ENCODE measurements at regions not wholly inside any gene's neighbourhood (a gene's known extent, or its start where the extent isn't known, plus 50 kb on each side); places are given as distances from the start of the nearest gene placed in this dataset.

DNA sequence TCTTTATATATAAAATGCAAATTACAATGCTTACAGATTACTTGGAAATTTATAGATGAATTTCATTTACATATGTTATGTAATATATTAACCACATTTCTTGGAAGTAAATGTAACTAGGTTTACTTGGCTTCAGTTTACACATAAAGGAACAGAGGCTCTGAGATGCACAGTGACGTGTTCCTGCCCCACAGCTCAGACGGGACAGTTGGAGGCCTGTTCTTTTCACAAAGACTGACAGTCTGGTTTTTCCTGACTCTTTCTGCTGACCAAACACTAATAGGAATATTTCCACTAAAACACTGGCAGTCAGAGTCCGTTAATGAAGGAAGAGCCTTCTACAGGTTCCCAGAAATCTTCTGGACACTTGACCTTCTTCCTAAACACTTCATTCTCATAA, 336.1 kb downstream of the MFSD1 start:
- no peak for DNase-seq

DNA sequence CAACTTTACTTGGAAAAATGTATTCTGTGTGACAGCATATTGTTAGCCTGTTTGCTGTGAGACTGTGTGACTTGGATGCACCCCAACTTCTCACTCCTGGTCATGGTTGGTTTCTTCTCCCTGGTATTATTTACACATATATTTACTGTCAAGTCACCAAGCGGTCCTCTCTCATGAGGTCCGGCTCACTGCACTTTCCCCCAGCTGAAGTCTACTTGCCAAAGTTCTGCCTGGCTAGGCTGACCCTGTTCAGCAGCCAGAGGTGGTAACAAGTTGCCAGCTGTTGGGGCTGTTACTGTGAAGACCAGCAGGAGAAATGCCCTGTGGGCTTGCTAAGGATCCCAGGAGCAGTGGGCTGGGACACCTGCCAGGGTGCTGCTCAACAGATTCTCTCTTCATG, 337.5 kb downstream of the MFSD1 start:
- DNase-seq, result no peak

DNA sequence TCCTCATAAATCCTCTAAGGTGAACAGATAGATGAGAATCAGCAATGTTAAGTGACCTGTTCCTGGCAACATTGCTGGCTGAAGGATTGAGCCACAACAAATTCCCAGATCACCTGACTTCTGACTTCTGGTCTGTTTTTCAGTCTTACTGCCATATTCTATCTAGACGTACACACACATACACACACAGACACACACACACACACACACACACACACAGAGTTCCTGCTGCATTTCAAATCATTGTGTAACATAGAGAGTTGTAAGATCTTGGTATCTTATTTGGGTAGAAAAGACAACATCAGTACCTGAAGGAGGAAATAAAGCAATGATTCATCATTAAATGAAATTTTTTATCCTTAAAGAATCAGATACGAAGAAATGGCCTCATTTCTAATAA, 342.6 kb downstream of the MFSD1 start:
- DNase-seq, result no peak

DNA sequence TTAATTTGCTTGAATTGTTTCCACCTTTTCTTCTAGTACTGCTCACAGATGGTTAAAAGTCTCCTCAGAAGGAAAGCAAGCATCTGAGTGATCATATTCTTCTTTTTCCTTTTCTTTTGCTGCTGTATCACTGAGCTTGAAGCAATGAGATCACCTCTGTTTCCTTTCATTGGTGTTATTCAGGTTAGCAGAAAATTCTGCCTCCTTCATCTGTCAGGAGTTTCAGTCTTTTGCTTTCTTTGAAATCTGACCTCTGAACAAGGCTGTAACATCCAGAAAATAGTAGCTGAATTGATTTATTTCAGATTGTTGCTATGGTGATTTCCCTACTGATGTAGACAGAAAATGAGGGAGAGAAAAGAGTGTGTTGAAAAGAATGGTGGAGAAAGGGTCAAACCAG, 343.0 kb downstream of the MFSD1 start:
- no peak for DNase-seq

DNA sequence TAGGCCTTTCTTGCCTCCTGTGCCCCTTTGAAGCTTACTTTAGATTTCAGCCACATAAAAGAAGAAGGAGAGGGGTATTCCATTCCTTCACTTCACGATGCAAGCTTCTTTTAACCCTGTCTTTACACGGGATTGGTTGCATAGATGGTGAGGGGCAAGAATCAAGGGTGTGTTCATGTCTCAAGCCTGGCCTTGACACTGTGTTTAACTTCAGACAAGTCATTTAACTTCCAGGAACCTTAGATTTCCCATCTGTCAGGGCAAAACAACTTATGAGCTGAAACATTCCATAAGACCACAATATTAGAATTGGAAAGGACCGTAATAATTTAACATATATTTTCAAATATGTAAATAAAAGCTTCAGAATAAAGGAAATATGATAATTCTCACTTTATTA, 344.5 kb downstream of the MFSD1 start:
- DNase-seq, result no peak

DNA sequence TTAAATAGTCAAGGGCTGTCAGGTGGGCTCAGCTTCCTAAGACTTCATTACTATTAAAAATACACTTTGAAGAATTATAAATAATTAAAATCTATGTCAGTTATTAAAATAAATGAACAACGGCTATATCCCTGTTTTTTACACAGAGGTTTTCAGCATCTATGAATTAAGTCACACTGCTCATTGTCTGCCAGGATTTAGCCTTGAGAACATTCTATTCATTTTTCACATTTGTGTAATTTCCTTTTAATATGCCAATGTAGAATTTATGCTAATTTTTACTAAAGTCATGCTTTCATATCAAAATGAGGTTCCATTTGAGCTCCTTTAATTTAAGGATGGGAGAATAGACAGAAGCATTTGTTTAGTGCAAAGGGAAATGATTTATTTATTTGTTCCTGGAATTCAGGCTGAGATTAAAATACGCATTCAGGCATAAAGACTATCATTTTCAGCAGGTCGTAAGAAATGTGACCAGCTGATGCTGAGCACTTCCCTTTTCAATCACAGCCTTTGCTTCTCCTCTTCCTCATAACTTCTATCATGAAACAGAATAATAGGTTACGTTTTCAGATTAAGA, 345.1 kb downstream of the MFSD1 start:
- DNase-seq, result no peak

DNA sequence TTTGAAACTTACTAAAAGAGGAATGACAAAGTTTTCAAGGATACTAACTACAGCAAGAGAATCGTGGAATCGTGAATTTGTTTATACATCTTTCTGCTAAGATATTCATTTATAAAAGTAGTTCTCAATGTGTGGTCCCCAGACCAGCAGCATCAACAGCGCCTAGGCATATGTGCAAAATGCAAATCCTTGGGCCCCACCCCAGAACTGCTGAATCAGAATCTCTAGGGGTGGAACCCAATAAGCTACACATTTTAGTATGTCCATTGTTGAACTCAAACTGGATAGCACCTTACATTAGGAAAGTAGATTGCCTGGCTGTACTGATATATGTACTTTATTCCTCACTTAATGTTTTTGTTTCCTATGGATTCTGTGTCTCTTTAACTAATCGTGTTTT, 346.0 kb downstream of the MFSD1 start:
- DNase-seq, result no peak

DNA sequence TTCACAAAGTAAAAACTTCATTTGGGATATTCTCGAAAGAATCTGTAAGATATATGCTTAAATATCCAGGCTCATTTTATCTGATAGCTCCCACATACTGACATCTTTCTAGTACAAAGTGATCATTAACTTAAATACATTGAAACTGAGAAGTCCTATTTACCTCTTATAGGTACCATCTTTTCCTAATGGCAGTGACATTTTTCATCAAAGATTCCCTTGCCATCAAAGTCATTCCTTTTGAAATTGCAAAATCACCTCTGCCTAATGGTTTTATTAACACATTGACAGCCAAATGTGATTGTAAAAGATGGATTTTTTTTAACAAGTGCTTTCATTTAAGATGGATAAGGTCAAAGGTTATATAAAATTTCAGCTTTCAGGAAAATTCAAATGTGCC, 346.6 kb downstream of the MFSD1 start:
- DNase-seq, result no peak

DNA sequence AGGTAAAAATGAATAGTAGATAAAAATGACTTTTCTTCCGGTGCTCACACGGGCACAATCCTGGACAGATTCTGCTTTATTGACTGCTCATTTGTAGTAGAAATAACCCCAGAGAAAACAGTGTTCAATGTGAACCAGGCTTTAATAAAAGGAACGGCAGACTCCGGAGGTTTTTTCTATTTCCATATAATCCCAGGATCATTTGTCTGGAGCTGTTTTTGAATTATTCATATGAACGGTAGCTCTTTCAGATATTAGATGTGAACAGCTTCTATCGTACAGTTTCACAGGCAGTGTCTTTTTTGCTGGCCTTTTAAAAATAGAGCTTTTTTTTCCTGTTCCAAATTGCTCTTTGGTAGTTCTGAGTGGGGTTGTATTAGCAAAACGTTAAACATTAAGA, 347.3 kb downstream of the MFSD1 start:
- no peak for DNase-seq

DNA sequence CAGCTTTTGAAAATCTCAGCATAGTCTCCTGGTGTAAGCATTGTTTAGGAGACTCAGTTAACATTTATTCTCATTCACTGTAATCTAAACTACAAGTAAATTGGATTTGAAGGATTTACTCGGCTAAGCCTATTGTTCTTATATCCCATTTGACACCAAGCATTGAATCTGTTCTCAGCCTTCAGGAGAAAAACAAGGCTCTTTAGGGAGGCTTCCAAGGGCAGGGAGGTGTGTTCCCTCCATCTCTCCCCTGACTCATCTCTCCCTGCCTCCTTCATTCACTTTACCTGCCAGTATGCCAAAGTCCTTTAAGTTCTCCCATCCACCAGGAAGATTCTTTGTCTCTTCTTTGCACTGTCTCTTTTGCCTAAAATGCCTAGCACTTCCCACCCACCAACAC, 347.8 kb downstream of the MFSD1 start:
- DNase-seq, result no peak

DNA sequence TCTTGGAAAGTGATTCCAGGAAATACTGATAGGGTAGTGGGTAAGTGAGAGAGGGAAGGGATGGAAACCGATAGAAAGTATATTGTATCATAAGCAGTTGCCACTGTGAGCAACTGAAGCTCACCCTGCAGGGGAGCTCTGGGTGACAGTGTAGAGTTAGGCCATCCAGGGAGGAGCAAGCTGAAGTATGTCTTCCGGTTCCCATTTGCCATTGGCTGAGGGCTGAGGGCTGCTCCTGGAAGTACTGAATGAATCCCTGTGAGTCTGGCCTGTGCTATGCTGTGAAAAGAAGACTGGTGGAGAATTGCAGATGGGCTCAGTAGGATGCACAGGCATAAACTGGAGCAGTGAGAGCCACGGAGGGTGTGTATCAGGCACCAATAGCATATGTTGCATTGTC, 348.3 kb downstream of the MFSD1 start:
- DNase-seq, result no peak

DNA sequence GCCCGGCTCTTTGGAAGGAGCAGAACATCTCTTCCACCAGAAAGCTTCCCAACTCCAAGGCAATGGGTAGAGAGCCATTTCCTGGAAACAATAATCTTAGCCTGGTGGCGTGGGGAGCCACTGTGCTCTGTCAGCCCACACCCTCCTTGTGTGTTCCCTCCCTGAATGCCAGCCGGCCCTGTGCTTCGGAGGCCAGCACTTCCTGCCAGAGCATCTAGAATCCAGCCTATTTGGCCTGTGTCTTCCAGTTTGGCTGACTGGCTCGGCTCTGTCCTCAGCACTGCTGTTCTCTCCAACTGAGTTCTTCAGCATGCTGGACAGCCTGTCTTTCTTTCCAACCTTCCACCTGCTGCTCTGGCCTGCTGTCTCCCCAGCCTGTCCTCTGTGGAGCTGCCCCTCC, 349.3 kb downstream of the MFSD1 start:
- no peak for DNase-seq

DNA sequence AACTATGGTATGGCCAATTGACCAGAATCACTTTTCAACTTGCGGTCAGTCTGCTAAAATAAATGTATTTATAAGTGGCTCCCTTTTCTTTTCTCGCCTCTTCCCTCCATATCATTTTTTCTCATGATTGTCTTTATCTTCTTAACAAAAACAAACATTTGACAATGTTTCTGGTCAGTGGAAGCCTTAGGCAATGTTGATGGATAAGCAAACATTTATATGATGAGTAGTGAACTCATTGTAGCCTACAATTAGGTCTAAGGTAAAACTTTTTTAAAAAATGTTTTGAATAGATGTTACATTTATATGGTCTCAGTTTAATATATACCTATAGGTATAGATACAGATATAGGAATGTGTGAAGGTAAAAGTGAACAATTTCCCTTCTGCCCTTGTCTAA, 355.4 kb downstream of the MFSD1 start:
- no peak for DNase-seq

DNA sequence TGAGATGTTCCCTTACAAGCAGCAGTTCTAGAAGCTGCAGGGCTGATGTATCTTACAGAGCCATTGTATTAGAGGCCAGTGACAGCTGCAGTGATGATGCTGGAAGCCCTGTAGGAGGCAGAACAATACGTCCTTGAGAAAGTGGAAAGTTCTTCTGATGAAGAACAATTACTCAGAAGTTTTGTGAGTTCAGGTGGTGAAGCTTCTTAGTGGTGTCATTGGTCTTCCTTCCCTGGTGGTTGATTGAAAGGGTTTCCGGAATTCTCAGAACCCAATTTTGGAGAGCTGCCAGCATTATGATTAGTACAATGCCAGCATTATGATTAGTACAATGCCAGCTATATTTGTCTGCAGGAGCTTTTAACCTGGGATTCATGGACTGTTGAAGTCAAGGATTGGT, 356.4 kb downstream of the MFSD1 start:
- DNase-seq, result no peak

DNA sequence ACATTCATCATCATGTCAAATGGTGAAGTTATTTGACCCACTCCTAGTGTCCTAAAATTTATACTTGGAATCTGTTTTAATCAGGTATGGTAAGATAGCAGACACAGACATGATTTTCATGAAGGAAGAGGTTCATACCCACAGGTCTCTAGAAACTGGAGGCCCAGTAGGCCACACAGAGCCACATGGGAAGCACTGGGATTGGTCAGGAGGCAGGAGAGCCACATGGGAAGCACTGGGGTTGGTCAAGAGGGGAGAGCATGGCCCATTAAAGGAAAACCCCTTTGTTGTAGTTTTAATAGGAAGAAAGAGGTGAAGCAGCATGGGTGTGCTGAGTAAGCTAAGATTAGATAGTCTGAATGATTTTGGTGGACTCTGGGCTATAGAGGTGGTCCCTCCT, 356.9 kb downstream of the MFSD1 start:
- no peak for DNase-seq

DNA sequence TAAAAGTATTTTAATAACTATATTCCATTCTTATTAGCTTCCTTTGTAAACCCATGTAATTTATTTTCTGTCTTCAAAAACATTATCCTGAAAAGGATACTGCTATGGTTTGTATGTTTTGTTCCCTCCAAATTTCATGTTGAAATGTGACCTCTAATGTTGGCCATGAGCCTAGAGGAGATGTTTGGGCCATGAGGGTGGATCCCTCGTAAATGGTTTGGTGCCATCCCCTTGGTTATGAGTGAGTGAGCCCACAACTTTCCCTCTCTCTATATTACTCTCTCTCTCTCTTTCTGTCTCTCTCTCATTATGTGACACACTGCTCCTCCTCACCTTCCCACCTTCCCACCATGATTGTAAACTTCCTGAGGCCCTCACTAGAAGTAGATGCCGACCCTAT, 357.7 kb downstream of the MFSD1 start:
- no peak for DNase-seq

DNA sequence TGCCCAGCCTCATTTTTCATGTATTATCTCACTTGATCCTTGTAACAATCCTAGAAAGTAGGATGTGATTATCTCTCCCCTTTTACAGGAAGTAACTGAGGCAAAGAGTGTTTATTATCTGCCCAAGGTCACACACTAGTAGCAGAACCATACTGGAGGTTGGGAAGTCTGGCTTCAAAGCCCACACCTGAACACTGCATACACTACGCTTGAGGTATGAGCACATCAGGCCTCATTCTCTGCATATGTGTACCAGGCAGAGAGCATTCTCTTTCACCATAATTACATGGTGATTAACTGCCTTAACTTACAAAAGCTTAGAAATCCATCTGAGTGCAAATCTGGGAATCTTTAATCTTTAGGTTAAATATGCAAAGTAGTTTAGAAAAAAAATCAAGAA, 361.8 kb downstream of the MFSD1 start:
- no peak for DNase-seq

DNA sequence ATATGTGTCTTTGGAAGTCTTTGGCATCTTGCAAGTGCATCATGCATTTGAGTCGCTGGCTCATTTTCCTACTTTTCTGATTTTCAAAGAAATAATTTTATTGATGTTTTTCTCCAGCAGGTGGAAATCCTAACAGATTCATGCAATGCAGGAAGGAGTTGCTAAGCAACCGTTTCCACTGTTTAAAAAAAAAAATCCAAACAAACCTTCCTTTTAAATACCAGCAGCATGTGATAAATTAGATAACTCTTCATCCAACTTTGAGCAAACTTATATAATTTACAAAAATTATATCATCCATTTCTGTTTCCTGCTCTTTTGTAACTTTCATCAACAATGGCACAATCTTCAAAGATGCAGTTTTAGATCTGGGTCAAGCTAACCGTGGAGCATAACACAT, 364.1 kb downstream of the MFSD1 start:
- no peak for DNase-seq

DNA sequence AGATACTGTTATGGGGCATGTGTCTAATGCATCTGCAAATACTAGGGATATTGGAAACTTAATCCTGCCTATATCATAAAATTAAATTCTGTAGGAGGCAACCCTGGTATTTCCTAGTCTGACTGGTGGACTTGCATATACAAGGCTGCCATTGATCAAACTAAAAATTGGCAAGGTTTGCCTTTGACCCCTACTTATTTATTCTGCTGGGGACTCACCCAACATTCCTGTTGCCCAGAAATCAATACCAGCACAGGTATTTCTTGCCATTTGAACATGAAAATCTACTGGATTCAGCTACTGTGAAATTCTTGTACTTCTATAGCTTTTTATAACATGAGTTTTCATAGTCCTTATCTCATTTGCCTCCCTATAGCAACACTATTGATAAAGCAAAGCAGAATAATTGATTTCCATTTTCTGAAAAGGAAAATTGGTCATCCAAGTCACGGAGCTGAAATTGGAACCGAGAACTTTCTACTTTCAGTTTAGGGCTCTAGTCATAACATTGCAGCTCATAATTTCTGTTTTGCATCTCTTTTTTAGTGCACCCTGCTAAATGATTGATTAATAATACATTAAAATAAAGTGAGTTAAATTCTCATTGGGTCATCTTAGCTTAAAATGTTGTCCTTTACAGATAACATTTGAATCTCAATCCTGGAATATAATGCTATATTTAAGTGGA, 365.2 kb downstream of the MFSD1 start:
- DNase-seq, result no peak

DNA sequence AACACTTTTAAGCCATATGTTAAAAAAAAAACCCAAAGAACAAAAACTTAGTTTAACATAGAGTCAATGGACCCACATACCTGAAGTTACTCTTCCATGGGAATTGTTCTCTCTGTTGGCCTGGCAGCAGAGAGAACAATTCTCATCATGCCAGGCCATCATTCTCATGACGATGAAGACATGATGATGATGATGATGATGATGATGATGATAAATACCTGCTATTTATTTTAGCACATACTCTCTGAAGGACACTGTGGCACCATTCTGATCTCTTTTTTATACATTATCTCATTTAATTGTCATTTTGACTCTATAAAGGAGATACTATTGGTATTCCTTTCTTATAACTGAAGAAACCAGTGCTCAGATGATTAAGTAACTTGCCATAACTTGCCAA, 366.9 kb downstream of the MFSD1 start:
- no peak for DNase-seq

DNA sequence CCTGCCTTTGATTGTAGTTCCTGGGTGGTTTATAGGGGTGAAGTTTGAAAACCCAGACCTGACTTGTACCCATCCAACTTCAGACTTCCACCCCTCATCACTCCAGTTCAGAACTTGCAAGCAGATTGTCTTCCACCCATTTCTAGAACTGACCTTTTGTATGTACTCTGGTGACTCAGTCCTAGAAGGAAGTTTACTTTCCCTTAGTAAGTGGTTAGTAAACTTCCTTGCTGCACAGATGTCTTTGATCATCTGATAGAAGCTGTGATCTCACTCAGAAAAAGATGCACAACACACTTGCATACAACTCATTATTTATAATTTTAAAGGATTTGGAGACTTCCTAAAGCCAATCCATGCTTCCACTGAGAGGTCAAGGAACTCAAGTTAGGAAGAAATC, 368.0 kb downstream of the MFSD1 start:
- no peak for DNase-seq

DNA sequence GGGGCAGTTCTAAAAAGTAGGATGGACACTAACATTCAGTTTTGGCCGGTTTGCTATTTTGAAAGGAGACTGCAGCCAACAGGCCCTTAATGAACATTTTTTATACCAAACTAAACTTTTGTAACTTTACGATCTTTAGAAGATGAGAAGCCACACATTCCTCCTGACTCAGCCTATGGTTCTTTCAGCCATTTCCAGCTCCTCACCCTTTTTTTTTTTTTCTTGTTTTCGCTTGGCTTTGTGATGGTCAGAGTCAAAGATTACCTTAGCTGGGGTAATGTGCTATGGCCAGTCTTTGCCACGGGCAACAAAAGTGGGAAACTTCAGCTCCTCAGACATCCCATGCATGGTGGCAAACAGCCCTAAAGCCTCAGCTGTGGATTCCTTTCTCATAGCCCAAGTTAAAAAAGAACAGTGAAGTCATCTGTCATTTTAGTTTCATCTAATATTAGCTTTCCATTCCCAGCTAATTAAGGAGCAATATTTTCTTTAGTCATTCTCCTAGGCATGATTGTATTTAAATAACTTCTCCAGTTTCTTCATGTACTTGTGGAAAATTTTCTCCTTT, 368.7 kb downstream of the MFSD1 start:
- DNase-seq, result no peak

DNA sequence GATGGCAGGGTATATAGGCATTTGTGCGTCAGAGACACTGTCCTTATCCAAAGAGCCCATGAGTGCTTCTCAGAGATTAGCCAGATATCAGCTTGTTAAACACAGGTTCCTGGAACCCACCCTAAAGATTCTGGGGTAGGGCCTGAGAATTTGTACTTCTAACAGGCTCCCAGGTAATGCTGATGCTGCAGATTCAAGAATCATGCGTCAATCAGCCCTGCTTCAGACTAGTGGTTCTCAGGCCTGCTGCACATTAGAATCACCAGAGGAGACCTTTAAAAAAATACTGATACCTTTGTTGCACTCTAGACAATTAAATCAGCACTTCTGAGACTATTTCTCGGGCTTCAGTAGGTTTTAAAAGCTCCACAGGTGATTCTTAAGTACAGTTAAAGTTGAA, 369.5 kb downstream of the MFSD1 start:
- no peak for DNase-seq

DNA sequence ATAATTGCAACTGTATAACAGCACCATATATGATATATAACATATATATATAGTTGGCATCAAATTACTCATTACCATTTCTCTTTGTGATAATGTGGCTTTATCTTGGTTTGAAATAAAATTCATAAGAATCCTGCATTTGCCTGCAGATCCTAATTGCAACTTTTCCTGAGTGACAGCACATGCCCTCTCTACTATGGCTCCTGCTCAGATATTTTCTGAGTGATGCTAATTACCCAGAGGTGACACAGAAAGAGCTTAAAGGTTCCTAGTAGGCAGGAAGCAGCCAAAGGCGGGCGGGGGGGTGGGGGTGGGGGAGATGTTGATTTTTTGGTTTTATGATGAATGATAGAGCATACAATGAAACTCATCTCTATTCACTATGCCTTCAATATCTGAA, 370.6 kb downstream of the MFSD1 start:
- DNase-seq, result no peak

Data from NCI-H1694 treated with DMSO at 0.1 percent for 48 hours (cell line).